H1 (cell line): ENCODE measurements at regions not wholly inside any gene's neighbourhood (a gene's known extent, or its start where the extent isn't known, plus 50 kb on each side); places are given as distances from the start of the nearest gene placed in this dataset.
A peak's percentile ranks its signal among the peaks of the same experiment; 100 is the strongest.

ENCODE experiments used
- CTCF ChIA-PET: fragments of 300-600 bp; sonication (Branson Sonifier 250); formaldehyde crosslinking; loops from one replicate; lab custom pipeline; 2021; ENCODE audit not compliant: partially characterized antibody; lab: Charles Lee
- POLR2A ChIA-PET: fragments of 300-600 bp; sonication (Branson Sonifier 250); formaldehyde crosslinking; loops from one replicate; lab custom pipeline; 2021; ENCODE audit warnings: inconsistent platforms; ENCODE audit not compliant: partially characterized antibody; lab: Charles Lee
- DNase-seq, 2 experiments: peaks; one replicate each; pipeline versions ENCODE4 v3.0.0 to v3.0.0-alpha.2; 2010 to 2022; ENCODE audit warnings: low spot score in 2 of 2, low read depth in 1 of 2, mixed read lengths in 1 of 2
- FAIRE-seq: peaks from 2 replicates; lab custom pipeline; 2011; peaks lifted over from hg19 to GRCh38; lab: Jason Lieb, UNC
- H2AFZ ChIP-seq: 2 replicates; pipeline ENCODE4 v1.8.1; 2012; ENCODE audit warnings: low read length, inconsistent platforms
- H2AK5ac ChIP-seq: 2 replicates; pipeline ENCODE4 v1.6.1; 2013; ENCODE audit warnings: low read depth, low read length
- H2BK120ac ChIP-seq: replicated peaks from 2 replicates; pipeline ENCODE3; 2013; ENCODE audit warnings: low read depth, low read length, inconsistent platforms
- H2BK12ac ChIP-seq: 2 replicates; pipeline ENCODE4 v1.6.1; 2013; ENCODE audit warnings: low read depth, low read length
- H2BK15ac ChIP-seq: 2 replicates; pipeline ENCODE4 v1.6.1; 2013; ENCODE audit warnings: low read length
- H2BK20ac ChIP-seq: 2 replicates; pipeline ENCODE4 v1.6.1; 2013; ENCODE audit warnings: low read length
- H2BK5ac ChIP-seq: 2 replicates; pipeline ENCODE4 v1.6.1; 2013; ENCODE audit warnings: low read depth, low read length
- H3K14ac ChIP-seq: 2 replicates; pipeline ENCODE4 v1.6.1; 2013; ENCODE audit warnings: inconsistent platforms; ENCODE audit not compliant: insufficient read length
- H3K18ac ChIP-seq: 2 replicates; pipeline ENCODE4 v1.6.1; 2013; ENCODE audit warnings: low read length; ENCODE audit errors: extremely low read depth
- H3K23ac ChIP-seq: 2 replicates; pipeline ENCODE4 v1.6.1; 2013; ENCODE audit warnings: inconsistent platforms; ENCODE audit not compliant: insufficient read length
- H3K23me2 ChIP-seq: 2 replicates; pipeline ENCODE4 v1.6.1; 2013; ENCODE audit warnings: low read depth, low read length
- H3K27ac ChIP-seq: 2 replicates; pipeline ENCODE4 v1.6.1; 2011; ENCODE audit warnings: low read depth, low read length, inconsistent platforms
- H3K27me3 ChIP-seq, 4 experiments: replicated peaks in 1 of 4; 1 replicate in 1 of 4; 2 replicates in 3 of 4; pipeline versions ENCODE4 v1.6.1 to v1.8.1; 2011 to 2013; ENCODE audit warnings: low read length in 3 of 4, mild to moderate bottlenecking in 3 of 4, inconsistent platforms in 2 of 4, mixed read lengths in 2 of 4, moderate library complexity in 1 of 4; ENCODE audit not compliant: control insufficient read depth in 3 of 4, insufficient read depth in 3 of 4; ENCODE audit errors: extremely low read depth in 1 of 4
- H3K36me3 ChIP-seq, 4 experiments: 2 replicates each; pipeline versions ENCODE4 v1.6.1 to v1.8.1; 2011 to 2013; ENCODE audit warnings: mild to moderate bottlenecking in 4 of 4, low read length in 3 of 4, moderate library complexity in 2 of 4, control low read depth in 1 of 4, inconsistent platforms in 1 of 4; ENCODE audit not compliant: insufficient read depth in 4 of 4, control insufficient read depth in 2 of 4
- H3K4ac ChIP-seq: replicated peaks from 2 replicates; pipeline ENCODE3; 2013; ENCODE audit warnings: low read length, low read depth, mixed read lengths, inconsistent platforms; ENCODE audit not compliant: insufficient read length
- H3K4me1 ChIP-seq, 4 experiments: replicated peaks in 1 of 4; 1 replicate in 1 of 4; 2 replicates in 3 of 4; pipeline versions ENCODE4 v1.6.1 to v1.8.1; 2011 to 2013; ENCODE audit warnings: low read length in 3 of 4, inconsistent platforms in 2 of 4, mixed read lengths in 1 of 4; ENCODE audit not compliant: insufficient read depth in 4 of 4, control insufficient read depth in 3 of 4
- H3K4me2 ChIP-seq, 2 experiments: 2 replicates each; pipeline versions ENCODE4 v1.6.1 to v1.8.1; 2011 to 2013; ENCODE audit warnings: low read depth in 2 of 2, low read length in 2 of 2, control low read depth in 1 of 2, inconsistent platforms in 1 of 2, mild to moderate bottlenecking in 1 of 2; ENCODE audit not compliant: insufficient read depth in 1 of 2
- H3K4me3 ChIP-seq, 4 experiments: fragments of 200-600, 300-600 bp in 1 of 4; sonication (generic), shearing (Covaris generic), sonication (Bioruptor Twin) in 1 of 4; 2 replicates each; pipeline versions ENCODE4 v1.5.1 to v1.8.1; 2011 to 2016; ENCODE audit warnings: low read length in 4 of 4, low read depth in 3 of 4, control low read depth in 2 of 4, inconsistent platforms in 2 of 4, mild to moderate bottlenecking in 2 of 4, mixed read lengths in 1 of 4, moderate library complexity in 1 of 4; ENCODE audit not compliant: insufficient read depth in 2 of 4; ENCODE audit errors: extremely low read depth in 1 of 4
- H3K56ac ChIP-seq: replicated peaks from 2 replicates; pipeline ENCODE3; 2013; ENCODE audit warnings: low read depth, mild to moderate bottlenecking, mixed read lengths, low read length, inconsistent platforms; ENCODE audit not compliant: insufficient read length
- H3K79me1 ChIP-seq: 2 replicates; pipeline ENCODE4 v1.6.1; 2013; ENCODE audit warnings: low read depth, low read length, control low read depth
- H3K79me2 ChIP-seq, 2 experiments: 2 replicates each; pipeline versions ENCODE4 v1.6.1 to v1.8.1; 2012 to 2013; ENCODE audit warnings: low read length in 2 of 2, mild to moderate bottlenecking in 2 of 2, inconsistent platforms in 1 of 2; ENCODE audit not compliant: insufficient read depth in 2 of 2, control insufficient read depth in 1 of 2
- H3K9ac ChIP-seq, 4 experiments: replicated peaks in 1 of 4; 1 replicate in 1 of 4; 2 replicates in 3 of 4; pipeline versions ENCODE4 v1.6.1 to v1.8.1; 2011 to 2013; ENCODE audit warnings: low read depth in 3 of 4, low read length in 3 of 4, control low read depth in 2 of 4, mild to moderate bottlenecking in 2 of 4, moderate library complexity in 2 of 4, inconsistent platforms in 1 of 4; ENCODE audit errors: extremely low read depth in 1 of 4
- H3K9me3 ChIP-seq, 2 experiments: 2 replicates each; pipeline versions ENCODE4 v1.6.1 to v1.8.1; 2012 to 2013; ENCODE audit warnings: mild to moderate bottlenecking in 2 of 2, moderate library complexity in 2 of 2, control low read depth in 1 of 2, inconsistent platforms in 1 of 2, low read depth in 1 of 2, low read length in 1 of 2, mixed read lengths in 1 of 2; ENCODE audit not compliant: insufficient read depth in 2 of 2
- H4K20me1 ChIP-seq, 2 experiments: replicated peaks in 1 of 2; 2 replicates each; pipeline versions ENCODE3 to v1.8.1; 2011 to 2013; ENCODE audit warnings: inconsistent platforms in 2 of 2, low read length in 2 of 2, mild to moderate bottlenecking in 1 of 2; ENCODE audit not compliant: insufficient read depth in 2 of 2, control insufficient read depth in 1 of 2
- H4K5ac ChIP-seq: 2 replicates; pipeline ENCODE4 v1.6.1; 2013; ENCODE audit warnings: low read length, low read depth, mixed read lengths, inconsistent platforms; ENCODE audit not compliant: insufficient read length
- H4K8ac ChIP-seq: 2 replicates; pipeline ENCODE4 v1.8.0; 2013; ENCODE audit warnings: mild to moderate bottlenecking, moderate library complexity, low read length, inconsistent platforms; ENCODE audit not compliant: insufficient read depth; ENCODE audit errors: extremely low read depth
- H4K91ac ChIP-seq: replicated peaks from 2 replicates; pipeline ENCODE3; 2013; ENCODE audit warnings: low read length, mixed read lengths, inconsistent platforms; ENCODE audit not compliant: insufficient read length
- BACH1 ChIP-seq: IDR thresholded peaks from 2 replicates; pipeline ENCODE4 v1.6.1; 2012; ENCODE audit warnings: low read length, improper control_type of control experiment
- KDM5A ChIP-seq: fragments of 200-600 bp; IDR thresholded peaks from 2 replicates; pipeline ENCODE4 v1.7.1; 2012; ENCODE audit warnings: mild to moderate bottlenecking, low read length, inconsistent platforms, mixed read lengths
- NANOG ChIP-seq: IDR thresholded peaks from 2 replicates; pipeline ENCODE4 v1.6.1; 2011; ENCODE audit warnings: low read length, low read depth, mild to moderate bottlenecking, inconsistent platforms; ENCODE audit not compliant: insufficient read depth, poor library complexity, severe bottlenecking
- POLR2AphosphoS5 ChIP-seq: IDR thresholded peaks from 2 replicates; pipeline ENCODE4 v1.6.1; 2011; ENCODE audit warnings: low read depth, low read length
- RFX5 ChIP-seq: IDR thresholded peaks from 2 replicates; pipeline ENCODE4 v1.6.1; 2011; ENCODE audit warnings: low read depth, low read length, improper control_type of control experiment, borderline replicate concordance
- SIN3A ChIP-seq, 2 experiments: IDR thresholded peaks in 1 of 2; conservative IDR thresholded peaks in 1 of 2; 2 replicates each; pipeline ENCODE4 v1.6.1; 2011 to 2012; ENCODE audit warnings: low read length in 2 of 2, improper control_type of control experiment in 1 of 2, low read depth in 1 of 2, mild to moderate bottlenecking in 1 of 2
- TAF7 ChIP-seq: optimal IDR thresholded peaks from 2 replicates; pipeline ENCODE3; 2011; ENCODE audit warnings: low read depth, mild to moderate bottlenecking, inconsistent platforms, low read length, moderate library complexity, borderline replicate concordance
- TBP ChIP-seq: IDR thresholded peaks from 2 replicates; pipeline ENCODE4 v1.6.1; 2011; ENCODE audit warnings: low read depth, low read length, improper control_type of control experiment
- TEAD4 ChIP-seq: IDR thresholded peaks from 2 replicates; pipeline ENCODE4 v1.6.1; 2012; ENCODE audit warnings: low read depth, low read length, inconsistent platforms, mixed read lengths
- WGBS, 2 experiments: shearing (Covaris generic) in 1 of 2; methylation state at CpG; one replicate each; pipeline versions ENCODE4 v1.1.6 to v1.1.7; 2013 to 2015; ENCODE audit warnings: low lambda C conversion rate in 2 of 2, mixed read lengths in 2 of 2, inconsistent platforms in 1 of 2, low coverage in 1 of 2, missing lambda C conversion rate in 1 of 2; ENCODE audit not compliant: insufficient replicate concordance in 2 of 2, insufficient coverage in 1 of 2, insufficient read length in 1 of 2; ENCODE audit errors: extremely low coverage in 1 of 2, missing lambda C conversion rate in 1 of 2; 5-methylcytosine and 5-hydroxymethylcytosine counted together
- TF ChIP-seq, protein P1 (sequence below): IDR thresholded peaks from 2 replicates; pipeline ENCODE4 v1.6.1; 2012; ENCODE audit warnings: low read length, inconsistent platforms

DNA sequence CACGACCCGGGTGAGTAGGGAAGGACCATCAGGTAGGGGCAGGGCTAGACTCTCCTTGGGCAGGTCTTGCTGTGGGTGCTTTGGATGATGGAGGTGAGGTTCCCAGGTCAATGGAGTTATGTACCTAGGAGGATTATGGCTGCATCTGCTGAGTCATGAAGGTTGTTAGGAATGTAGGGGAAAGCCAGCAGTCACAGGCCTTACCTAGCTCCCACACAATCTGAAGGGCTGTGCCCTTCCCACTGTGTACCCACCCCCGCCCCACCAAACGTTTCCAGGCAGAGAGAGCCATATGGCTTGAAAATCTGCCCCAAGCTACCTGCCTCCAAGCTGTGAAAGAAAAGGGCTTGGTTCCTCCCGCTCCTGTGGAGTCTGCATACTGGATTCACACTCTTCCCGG is 573.4 kb upstream of the DPPA4 start:
- Histone ChIP-seq H3K23ac (no peak overlapping the region), H4K20me1 (no peaks in the 10 kb centered on the region), H2AFZ (no peak overlapping the region), H3K18ac (no peak overlapping the region), H2BK5ac (no peak overlapping the region), H3K9me3 (peaks cover 4 to 5% of the 10 kb centered on the region in 2 experiments; a peak in 3 of 4 replicates), H3K4ac (no peak overlapping the region), H3K4me2 (no peak overlapping the region), H3K79me2 (no peaks in the 10 kb centered on the region), H3K4me1 (no peaks in the 10 kb centered on the region), H3K79me1 (no peaks in the 10 kb centered on the region), H3K14ac (no peak overlapping the region), H2BK12ac (no peak overlapping the region), H4K91ac (no peak overlapping the region), H3K9ac (no peak overlapping the region), H3K4me3 (no peak overlapping the region), H3K23me2 (no peaks in the 10 kb centered on the region), H3K27ac (no peak overlapping the region), H4K8ac (peak overlapping the region; percentile 25; the same call in 1 of the 2 replicates), H4K5ac (no peak overlapping the region), H3K36me3 (no peaks in the 10 kb centered on the region), H2BK20ac (no peak overlapping the region), H3K56ac (no peak overlapping the region), H2BK15ac (no peak overlapping the region), H3K27me3 (no peaks in the 10 kb centered on the region), H2AK5ac (no peak overlapping the region), H2BK120ac (no peak overlapping the region)
- DNase-seq = no peak
- TF ChIP-seq BACH1 = no peak
- TF ChIP-seq, protein P1, sequence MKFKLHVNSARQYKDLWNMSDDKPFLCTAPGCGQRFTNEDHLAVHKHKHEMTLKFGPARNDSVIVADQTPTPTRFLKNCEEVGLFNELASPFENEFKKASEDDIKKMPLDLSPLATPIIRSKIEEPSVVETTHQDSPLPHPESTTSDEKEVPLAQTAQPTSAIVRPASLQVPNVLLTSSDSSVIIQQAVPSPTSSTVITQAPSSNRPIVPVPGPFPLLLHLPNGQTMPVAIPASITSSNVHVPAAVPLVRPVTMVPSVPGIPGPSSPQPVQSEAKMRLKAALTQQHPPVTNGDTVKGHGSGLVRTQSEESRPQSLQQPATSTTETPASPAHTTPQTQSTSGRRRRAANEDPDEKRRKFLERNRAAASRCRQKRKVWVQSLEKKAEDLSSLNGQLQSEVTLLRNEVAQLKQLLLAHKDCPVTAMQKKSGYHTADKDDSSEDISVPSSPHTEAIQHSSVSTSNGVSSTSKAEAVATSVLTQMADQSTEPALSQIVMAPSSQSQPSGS = no peak
- TF ChIP-seq RFX5 = no peak
- TF ChIP-seq NANOG = no peak
- TF ChIP-seq SIN3A (conservative IDR thresholded peaks at IDR 0.05 in 1 of 2, IDR thresholded peaks at IDR 0.05 in 1 of 2; ENCODE audit: low read depth in 1 of 2, low read length in 2 of 2) = no peak
- TF ChIP-seq KDM5A = no peak
- no peak for TF ChIP-seq TEAD4
- no peak for TF ChIP-seq TAF7
- TF ChIP-seq TBP = no peak
- TF ChIP-seq POLR2AphosphoS5 = no peak
- ChIA-PET CTCF (interaction anchor here (1.3 to 1.7 kb wide), 2 partner anchors 8 to 11 kb away, joined by 4 read pairs; no protein-coding TSS in a partner anchor), POLR2A (no interaction called here)
- WGBS, 2 experiments = 97% methylated on average over 6 of the region's 6 CpGs; no CpG with 5 or more reads in 1 of the 2 experiments
- FAIRE-seq = no peak
